Neural progenitor cell (in vitro differentiated cells): ENCODE measurements at regions not wholly inside any gene's neighbourhood (a gene's known extent, or its start where the extent isn't known, plus 50 kb on each side); places are given as distances from the start of the nearest gene placed in this dataset.

Source experiments
- DNase-seq: peaks from one replicate; pipeline ENCODE4 v3.0.0-alpha.2; 2016; ENCODE audit warnings: low spot score
- H2AFZ ChIP-seq: fragments of 200-600 bp; sonication (generic); replicated peaks from 2 replicates; pipeline ENCODE4 v1.6.1; 2016; ENCODE audit warnings: antibody characterized with exemption
- H3F3A ChIP-seq: fragments of 200-600 bp; sonication (generic); 2 replicates; pipeline ENCODE4 v1.6.1; 2016; ENCODE audit warnings: antibody characterized with exemption, low read depth
- H3K27ac ChIP-seq: fragments of 200-600 bp; sonication (generic); 2 replicates; pipeline ENCODE4 v1.5.1; 2016; ENCODE audit warnings: mild to moderate bottlenecking
- H3K27me3 ChIP-seq: fragments of 200-600 bp; sonication (generic); 2 replicates; pipeline ENCODE4 v1.6.1; 2016; ENCODE audit warnings: mild to moderate bottlenecking, moderate library complexity
- H3K36me3 ChIP-seq: fragments of 200-600 bp; sonication (generic); 2 replicates; pipeline ENCODE4 v1.5.1; 2016
- H3K4me1 ChIP-seq: fragments of 200-600 bp; sonication (generic); 2 replicates; pipeline ENCODE4 v1.6.1; 2016; ENCODE audit warnings: mixed run types
- H3K4me2 ChIP-seq: fragments of 200-600 bp; sonication (generic); 2 replicates; pipeline ENCODE4 v1.6.1; 2016
- H3K4me3 ChIP-seq: fragments of 200-600 bp; sonication (generic); 2 replicates; pipeline ENCODE4 v1.5.1; 2016
- H3K79me2 ChIP-seq: fragments of 200-600 bp; sonication (generic); 2 replicates; pipeline ENCODE4 v1.6.1; 2016; ENCODE audit warnings: low read depth
- H3K9ac ChIP-seq: fragments of 200-600 bp; sonication (generic); 2 replicates; pipeline ENCODE4 v1.6.1; 2016
- H3K9me3 ChIP-seq: fragments of 200-600 bp; sonication (generic); 2 replicates; pipeline ENCODE4 v1.5.1; 2016; ENCODE audit warnings: low read depth
- H4K20me1 ChIP-seq: fragments of 200-600 bp; sonication (generic); 2 replicates; pipeline ENCODE4 v1.6.1; 2016; ENCODE audit warnings: low read depth
- H3K27ac Mint-ChIP-seq: 3 replicates; pipeline ENCODE4 v1.8.0; 2021; ENCODE audit warnings: mixed read lengths
- H3K27me3 Mint-ChIP-seq: 2 replicates; pipeline ENCODE4 v1.8.0; 2022; ENCODE audit warnings: low read depth, mild to moderate bottlenecking, inconsistent platforms, moderate library complexity, mixed read lengths; ENCODE audit not compliant: insufficient read depth
- H3K36me3 Mint-ChIP-seq: 3 replicates; pipeline ENCODE4 v1.8.0; 2021; ENCODE audit warnings: mixed read lengths
- H3K4me1 Mint-ChIP-seq: 3 replicates; pipeline ENCODE4 v1.8.0; 2021; ENCODE audit warnings: mixed read lengths
- H3K4me3 Mint-ChIP-seq: 3 replicates; pipeline ENCODE4 v1.8.0; 2021; ENCODE audit warnings: mild to moderate bottlenecking, moderate library complexity, mixed read lengths
- H3K9me3 Mint-ChIP-seq: 3 replicates; pipeline ENCODE4 v1.8.0; 2020; ENCODE audit warnings: mixed read lengths
- CTCF ChIP-seq: fragments of 200-600 bp; sonication (generic); IDR thresholded peaks from 2 replicates; pipeline ENCODE4 v1.5.1; 2017; ENCODE audit warnings: antibody characterized with exemption, mild to moderate bottlenecking
- EZH2 ChIP-seq: fragments of 200-600 bp; sonication (generic); IDR thresholded peaks from 2 replicates; pipeline ENCODE4 v1.6.1; 2017; ENCODE audit warnings: antibody characterized with exemption, mild to moderate bottlenecking, moderate library complexity
- EZH2phosphoT487 ChIP-seq: fragments of 200-600 bp; sonication (generic); IDR thresholded peaks from 2 replicates; pipeline ENCODE4 v1.6.1; 2017; ENCODE audit warnings: antibody characterized with exemption

- Histone ChIP-seq H3K79me2 (no peaks in the 10 kb centered on the region), H3K9me3 (no peaks in the 10 kb centered on the region), H3F3A (no peaks in the 10 kb centered on the region), H3K4me2 (no peak overlapping the region), H3K4me3 (no peak overlapping the region), H3K9ac (no peak overlapping the region), H3K36me3 (no peaks in the 10 kb centered on the region), H2AFZ (no peak overlapping the region), H4K20me1 (no peaks in the 10 kb centered on the region), H3K4me1 (no peaks in the 10 kb centered on the region), H3K27ac (no peak overlapping the region), H3K27me3 (no peaks in the 10 kb centered on the region)
- H3K4me3 Mint-ChIP-seq: no peak overlapping the region
- no peaks in the 10 kb centered on the region for H3K36me3 Mint-ChIP-seq
- no peaks in the 10 kb centered on the region for H3K9me3 Mint-ChIP-seq
- H3K27me3 Mint-ChIP-seq: peaks cover 2% of the 10 kb centered on the region
- DNase-seq: no peak
- no peak for TF ChIP-seq EZH2phosphoT487
- no peak for TF ChIP-seq EZH2
- no peak for TF ChIP-seq CTCF
- no peak overlapping the region for H3K27ac Mint-ChIP-seq
- H3K4me1 Mint-ChIP-seq: peaks cover 4% of the 10 kb centered on the region
Observed at GRCh38 chr2:45119038-45119437, 109.8 kb upstream of the SIX2 start.

DNA sequence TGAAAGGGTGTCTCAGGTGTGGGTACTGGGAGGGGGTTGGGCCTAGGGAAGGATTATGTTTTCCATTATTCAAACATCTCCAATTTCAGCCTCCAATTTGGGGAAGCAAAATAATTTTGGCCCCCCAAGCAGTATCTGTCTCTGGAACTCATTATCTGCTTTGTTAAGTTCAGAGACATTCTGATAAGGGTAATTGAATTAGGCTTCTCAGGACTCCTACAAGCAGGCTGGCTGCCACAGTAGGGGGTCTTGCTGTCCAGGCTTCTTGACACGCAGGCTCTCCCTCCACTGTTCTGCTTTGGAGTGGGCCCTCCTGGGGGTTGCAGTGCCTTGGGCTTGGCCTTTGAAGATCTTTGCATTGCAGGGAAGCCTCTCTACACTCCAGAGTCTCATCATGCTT, 108.1 kb upstream of the SIX2 start:
- Histone ChIP-seq H4K20me1 (no peaks in the 10 kb centered on the region), H3K4me2 (no peak overlapping the region), H3K4me1 (no peaks in the 10 kb centered on the region), H3K36me3 (no peaks in the 10 kb centered on the region), H3K9me3 (no peaks in the 10 kb centered on the region), H3K27ac (no peak overlapping the region), H3K27me3 (no peaks in the 10 kb centered on the region), H3K4me3 (no peak overlapping the region), H3K9ac (no peak overlapping the region), H3F3A (no peaks in the 10 kb centered on the region), H2AFZ (no peak overlapping the region), H3K79me2 (no peaks in the 10 kb centered on the region)
- H3K4me3 Mint-ChIP-seq: no peak overlapping the region
- DNase-seq: no peak
- H3K9me3 Mint-ChIP-seq: no peaks in the 10 kb centered on the region
- H3K36me3 Mint-ChIP-seq: no peaks in the 10 kb centered on the region
- H3K27me3 Mint-ChIP-seq: peaks cover 2% of the 10 kb centered on the region
- H3K27ac Mint-ChIP-seq: no peak overlapping the region
- H3K4me1 Mint-ChIP-seq: peaks cover 4% of the 10 kb centered on the region
- TF ChIP-seq CTCF (no peak), EZH2 (no peak), EZH2phosphoT487 (no peak)

- Histone ChIP-seq H3K4me1 (no peaks in the 10 kb centered on the region), H3K9me3 (no peaks in the 10 kb centered on the region), H3K9ac (no peak overlapping the region), H2AFZ (no peak overlapping the region), H3K27ac (no peak overlapping the region), H3K4me2 (no peak overlapping the region), H4K20me1 (no peaks in the 10 kb centered on the region), H3K27me3 (no peaks in the 10 kb centered on the region), H3F3A (no peaks in the 10 kb centered on the region), H3K79me2 (no peaks in the 10 kb centered on the region), H3K4me3 (no peak overlapping the region), H3K36me3 (no peaks in the 10 kb centered on the region)
- H3K27ac Mint-ChIP-seq: no peak overlapping the region
- no peaks in the 10 kb centered on the region for H3K36me3 Mint-ChIP-seq
- peaks cover 4% of the 10 kb centered on the region for H3K4me1 Mint-ChIP-seq
- H3K4me3 Mint-ChIP-seq: no peak overlapping the region
- H3K27me3 Mint-ChIP-seq: peaks cover 4% of the 10 kb centered on the region
- no peak for DNase-seq
- no peaks in the 10 kb centered on the region for H3K9me3 Mint-ChIP-seq
- TF ChIP-seq EZH2 (no peak), EZH2phosphoT487 (no peak), CTCF (no peak)
Observed at GRCh38 chr2:45115181-45115580, 105.9 kb upstream of the SIX2 start.
